GM18873 (cell line): ENCODE measurements at regions not wholly inside any gene's neighbourhood (a gene's known extent, or its start where the extent isn't known, plus 50 kb on each side); places are given as distances from the start of the nearest gene placed in this dataset.
"Not testable (repeated sequence)": the region's sequence is repeated elsewhere in the genome, so short reads cannot be mapped to it uniquely, and the experiment has no call there.

ENCODE experiments used
- ATAC-seq: cut with Tn5 transposase; IDR thresholded peaks from one replicate; pipeline ENCODE4 v1.9.1; 2021; ENCODE audit warnings: mild to moderate bottlenecking, moderate library complexity, moderate number of reproducible peaks; ENCODE audit not compliant: unreplicated experiment, low FRiP score

- ATAC-seq, result not testable (repeated sequence)
Observed at GRCh38 chr16:34099028-34099427, 639.6 kb downstream of the TP53TG3F start.
